ENCODE measurements at regions not wholly inside any gene's neighbourhood (a gene's known extent, or its start where the extent isn't known, plus 50 kb on each side); places are given as distances from the start of the nearest gene placed in this dataset.

- Histone ChIP-seq H3K36me3 (ENCODE audit: control insufficient read depth in 4 of 4, insufficient read depth in 4 of 4, low read length in 3 of 4) (no peaks in the 10 kb centered on the region), H3K27me3 (replicated peaks in 2 of 5; ENCODE audit: control insufficient read depth in 4 of 5, insufficient read depth in 5 of 5, low read length in 4 of 5) (no peaks in the 10 kb centered on the region), H3K9me3 (ENCODE audit: control extremely low read depth in 1 of 5, control insufficient read depth in 4 of 5, insufficient read depth in 2 of 5, low read depth in 1 of 5, low read length in 4 of 5) (no peaks in the 10 kb centered on the region), H3K4me1 (ENCODE audit: control extremely low read depth in 1 of 4, control insufficient read depth in 4 of 4, insufficient read depth in 4 of 4, low read length in 3 of 4) (no peaks in the 10 kb centered on the region), H3K27ac (ENCODE audit: insufficient read depth in 1 of 2, low read depth in 1 of 2, low read length in 2 of 2, poor library complexity in 1 of 2, severe bottlenecking in 2 of 2) (no peak overlapping the region), H3K4me3 (ENCODE audit: control insufficient read depth in 1 of 7, extremely low read depth in 1 of 7, insufficient read depth in 4 of 7, low read depth in 2 of 7, low read length in 6 of 7) (no peak overlapping the region)
- ChIA-PET POLR2A (no interaction called here), CTCF (no interaction called here)
- 77% methylated on average over 3 of the region's 3 CpGs for WGBS (ENCODE audit: insufficient coverage)
- no peak for DNase-seq
These were observed 142.1 kb upstream of the GLRA1 start for GRCh38 chr5:152066784-152067183.

GRCh38 chr5:152063004-152063403, 138.4 kb upstream of the GLRA1 start:
- Histone ChIP-seq H3K9me3 (ENCODE audit: control extremely low read depth in 1 of 5, control insufficient read depth in 4 of 5, insufficient read depth in 2 of 5, low read depth in 1 of 5, low read length in 4 of 5) (no peaks in the 10 kb centered on the region), H3K36me3 (ENCODE audit: control insufficient read depth in 4 of 4, insufficient read depth in 4 of 4, low read length in 3 of 4) (no peaks in the 10 kb centered on the region), H3K4me3 (ENCODE audit: control insufficient read depth in 1 of 7, extremely low read depth in 1 of 7, insufficient read depth in 4 of 7, low read depth in 2 of 7, low read length in 6 of 7) (no peak overlapping the region), H3K4me1 (ENCODE audit: control extremely low read depth in 1 of 4, control insufficient read depth in 4 of 4, insufficient read depth in 4 of 4, low read length in 3 of 4) (no peaks in the 10 kb centered on the region), H3K27ac (ENCODE audit: insufficient read depth in 1 of 2, low read depth in 1 of 2, low read length in 2 of 2, poor library complexity in 1 of 2, severe bottlenecking in 2 of 2) (no peak overlapping the region), H3K27me3 (replicated peaks in 2 of 5; ENCODE audit: control insufficient read depth in 4 of 5, insufficient read depth in 5 of 5, low read length in 4 of 5) (no peaks in the 10 kb centered on the region)
- POLR2A ChIA-PET = no interaction called here
- WGBS (ENCODE audit: insufficient coverage) = 100% methylated on average over 1 of the region's 1 CpG
- no peak for DNase-seq
- CTCF ChIA-PET = no interaction called here

GRCh38 chr5:152061095-152061494, 136.4 kb upstream of the GLRA1 start:
- CTCF ChIA-PET = no interaction called here
- no peak overlapping the region for H3K4me3 ChIP-seq (ENCODE audit: control insufficient read depth in 1 of 7, extremely low read depth in 1 of 7, insufficient read depth in 4 of 7, low read depth in 2 of 7, low read length in 6 of 7)

GRCh38 chr5:152058267-152058666, 133.6 kb upstream of the GLRA1 start:
- no peaks in the 10 kb centered on the region for H3K27me3 ChIP-seq (replicated peaks in 2 of 5; ENCODE audit: control insufficient read depth in 4 of 5, insufficient read depth in 5 of 5, low read length in 4 of 5)
- H3K4me3 ChIP-seq (ENCODE audit: control insufficient read depth in 1 of 7, extremely low read depth in 1 of 7, insufficient read depth in 4 of 7, low read depth in 2 of 7, low read length in 6 of 7) = no peak overlapping the region
- ChIA-PET CTCF (no interaction called here), POLR2A (no interaction called here)
- no peaks in the 10 kb centered on the region for H3K9me3 ChIP-seq (ENCODE audit: control extremely low read depth in 1 of 5, control insufficient read depth in 4 of 5, insufficient read depth in 2 of 5, low read depth in 1 of 5, low read length in 4 of 5)
- H3K27ac ChIP-seq (ENCODE audit: insufficient read depth in 1 of 2, low read depth in 1 of 2, low read length in 2 of 2, poor library complexity in 1 of 2, severe bottlenecking in 2 of 2) = no peak overlapping the region
- H3K36me3 ChIP-seq (ENCODE audit: control insufficient read depth in 4 of 4, insufficient read depth in 4 of 4, low read length in 3 of 4) = no peaks in the 10 kb centered on the region
- WGBS (ENCODE audit: insufficient coverage) = 98% methylated on average over 6 of the region's 6 CpGs
- no peaks in the 10 kb centered on the region for H3K4me1 ChIP-seq (ENCODE audit: control extremely low read depth in 1 of 4, control insufficient read depth in 4 of 4, insufficient read depth in 4 of 4, low read length in 3 of 4)
- DNase-seq = no peak

More at GRCh38 chr5:152061095-152061494, 136.4 kb upstream of the GLRA1 start:
- no peaks in the 10 kb centered on the region for H3K4me1 ChIP-seq (ENCODE audit: control extremely low read depth in 1 of 4, control insufficient read depth in 4 of 4, insufficient read depth in 4 of 4, low read length in 3 of 4)
- peak in 2 of 3 donors; percentile 1 to 6 for DNase-seq
- no peaks in the 10 kb centered on the region for H3K36me3 ChIP-seq (ENCODE audit: control insufficient read depth in 4 of 4, insufficient read depth in 4 of 4, low read length in 3 of 4)
- no peak overlapping the region for H3K27ac ChIP-seq (ENCODE audit: insufficient read depth in 1 of 2, low read depth in 1 of 2, low read length in 2 of 2, poor library complexity in 1 of 2, severe bottlenecking in 2 of 2)
- no peaks in the 10 kb centered on the region for H3K27me3 ChIP-seq (replicated peaks in 2 of 5; ENCODE audit: control insufficient read depth in 4 of 5, insufficient read depth in 5 of 5, low read length in 4 of 5)
- 13% methylated on average over 1 of the region's 2 CpGs for WGBS (ENCODE audit: insufficient coverage)
- H3K9me3 ChIP-seq (ENCODE audit: control extremely low read depth in 1 of 5, control insufficient read depth in 4 of 5, insufficient read depth in 2 of 5, low read depth in 1 of 5, low read length in 4 of 5) = no peaks in the 10 kb centered on the region
- POLR2A ChIA-PET = no interaction called here

- DNase-seq = no peak
- H3K4me3 ChIP-seq (ENCODE audit: control insufficient read depth in 1 of 7, extremely low read depth in 1 of 7, insufficient read depth in 4 of 7, low read depth in 2 of 7, low read length in 6 of 7) = no peak overlapping the region
- 92% methylated on average over 4 of the region's 7 CpGs for WGBS (ENCODE audit: insufficient coverage)
These were observed 132.3 kb upstream of the GLRA1 start for GRCh38 chr5:152056931-152057330.

GRCh38 chr5:152052470-152052869, 127.8 kb upstream of the GLRA1 start:
- Histone ChIP-seq H3K27me3 (replicated peaks in 2 of 5; ENCODE audit: control insufficient read depth in 4 of 5, insufficient read depth in 5 of 5, low read length in 4 of 5) (no peaks in the 10 kb centered on the region), H3K27ac (ENCODE audit: insufficient read depth in 1 of 2, low read depth in 1 of 2, low read length in 2 of 2, poor library complexity in 1 of 2, severe bottlenecking in 2 of 2) (no peak overlapping the region), H3K4me3 (ENCODE audit: control insufficient read depth in 1 of 7, extremely low read depth in 1 of 7, insufficient read depth in 4 of 7, low read depth in 2 of 7, low read length in 6 of 7) (no peak overlapping the region), H3K4me1 (ENCODE audit: control extremely low read depth in 1 of 4, control insufficient read depth in 4 of 4, insufficient read depth in 4 of 4, low read length in 3 of 4) (no peaks in the 10 kb centered on the region), H3K36me3 (ENCODE audit: control insufficient read depth in 4 of 4, insufficient read depth in 4 of 4, low read length in 3 of 4) (no peaks in the 10 kb centered on the region), H3K9me3 (ENCODE audit: control extremely low read depth in 1 of 5, control insufficient read depth in 4 of 5, insufficient read depth in 2 of 5, low read depth in 1 of 5, low read length in 4 of 5) (no peaks in the 10 kb centered on the region)
- ChIA-PET POLR2A (no interaction called here), CTCF (no interaction called here)
- WGBS (ENCODE audit: insufficient coverage) = 47% methylated on average over 3 of the region's 3 CpGs
- DNase-seq = no peak

More at GRCh38 chr5:152056931-152057330, 132.3 kb upstream of the GLRA1 start:
- no peak overlapping the region for H3K27ac ChIP-seq (ENCODE audit: insufficient read depth in 1 of 2, low read depth in 1 of 2, low read length in 2 of 2, poor library complexity in 1 of 2, severe bottlenecking in 2 of 2)
- CTCF ChIA-PET = no interaction called here
- POLR2A ChIA-PET = interaction anchor here (0.5 kb wide), 1 partner anchor 54 kb away, joined by 6 read pairs; no protein-coding TSS in a partner anchor
- H3K36me3 ChIP-seq (ENCODE audit: control insufficient read depth in 4 of 4, insufficient read depth in 4 of 4, low read length in 3 of 4) = no peaks in the 10 kb centered on the region
- no peaks in the 10 kb centered on the region for H3K27me3 ChIP-seq (replicated peaks in 2 of 5; ENCODE audit: control insufficient read depth in 4 of 5, insufficient read depth in 5 of 5, low read length in 4 of 5)
- no peaks in the 10 kb centered on the region for H3K4me1 ChIP-seq (ENCODE audit: control extremely low read depth in 1 of 4, control insufficient read depth in 4 of 4, insufficient read depth in 4 of 4, low read length in 3 of 4)
- no peaks in the 10 kb centered on the region for H3K9me3 ChIP-seq (ENCODE audit: control extremely low read depth in 1 of 5, control insufficient read depth in 4 of 5, insufficient read depth in 2 of 5, low read depth in 1 of 5, low read length in 4 of 5)

- ChIA-PET CTCF (no interaction called here), POLR2A (no interaction called here)
- no peaks in the 10 kb centered on the region for H3K4me1 ChIP-seq (ENCODE audit: control extremely low read depth in 1 of 4, control insufficient read depth in 4 of 4, insufficient read depth in 4 of 4, low read length in 3 of 4)
- no peak overlapping the region for H3K4me3 ChIP-seq (ENCODE audit: control insufficient read depth in 1 of 7, extremely low read depth in 1 of 7, insufficient read depth in 4 of 7, low read depth in 2 of 7, low read length in 6 of 7)
- no peaks in the 10 kb centered on the region for H3K27me3 ChIP-seq (replicated peaks in 2 of 5; ENCODE audit: control insufficient read depth in 4 of 5, insufficient read depth in 5 of 5, low read length in 4 of 5)
- DNase-seq = no peak
- 43% methylated on average over 4 of the region's 10 CpGs for WGBS (ENCODE audit: insufficient coverage)
- H3K9me3 ChIP-seq (ENCODE audit: control extremely low read depth in 1 of 5, control insufficient read depth in 4 of 5, insufficient read depth in 2 of 5, low read depth in 1 of 5, low read length in 4 of 5) = no peaks in the 10 kb centered on the region
- no peaks in the 10 kb centered on the region for H3K36me3 ChIP-seq (ENCODE audit: control insufficient read depth in 4 of 4, insufficient read depth in 4 of 4, low read length in 3 of 4)
- H3K27ac ChIP-seq (ENCODE audit: insufficient read depth in 1 of 2, low read depth in 1 of 2, low read length in 2 of 2, poor library complexity in 1 of 2, severe bottlenecking in 2 of 2) = no peak overlapping the region
These were observed 127.1 kb upstream of the GLRA1 start for GRCh38 chr5:152051499-152052454.
